Mesendoderm (in vitro differentiated cells): ENCODE measurements at regions not wholly inside any gene's neighbourhood (a gene's known extent, or its start where the extent isn't known, plus 50 kb on each side); places are given as distances from the start of the nearest gene placed in this dataset.

ENCODE experiments used
- DNase-seq: peaks from one replicate; pipeline ENCODE4 v3.0.0; 2013
- H2AK5ac ChIP-seq: 2 replicates; pipeline ENCODE4 v1.6.1; 2013; ENCODE audit warnings: low read length, inconsistent platforms
- H2BK120ac ChIP-seq: 2 replicates; pipeline ENCODE4 v1.6.1; 2013; ENCODE audit warnings: low read depth, mild to moderate bottlenecking, low read length, moderate library complexity, mixed read lengths
- H2BK15ac ChIP-seq: replicated peaks from 2 replicates; pipeline ENCODE4 v1.6.1; 2013; ENCODE audit warnings: low read depth, mild to moderate bottlenecking, moderate library complexity
- H2BK5ac ChIP-seq: 2 replicates; pipeline ENCODE4 v1.6.1; 2013; ENCODE audit warnings: low read length, inconsistent platforms
- H3K18ac ChIP-seq: 2 replicates; pipeline ENCODE4 v1.6.1; 2013; ENCODE audit warnings: mild to moderate bottlenecking, low read length, mixed read lengths
- H3K23ac ChIP-seq: one replicate; pipeline ENCODE4 v1.6.1; 2013; ENCODE audit warnings: low read length
- H3K27ac ChIP-seq: 2 replicates; pipeline ENCODE4 v1.5.1; 2013; ENCODE audit warnings: low read depth, mild to moderate bottlenecking, inconsistent platforms, low read length, moderate library complexity
- H3K27me3 ChIP-seq: 2 replicates; pipeline ENCODE4 v1.6.1; 2013; ENCODE audit warnings: low read length, control low read depth, mild to moderate bottlenecking, inconsistent platforms; ENCODE audit not compliant: insufficient read depth, poor library complexity
- H3K36me3 ChIP-seq: 2 replicates; pipeline ENCODE4 v1.6.1; 2013; ENCODE audit warnings: low read length, inconsistent platforms; ENCODE audit not compliant: control insufficient read depth, insufficient read depth
- H3K4ac ChIP-seq: one replicate; pipeline ENCODE4 v1.6.1; 2013; ENCODE audit warnings: low read depth, mild to moderate bottlenecking, low read length, moderate library complexity
- H3K4me1 ChIP-seq: 2 replicates; pipeline ENCODE4 v1.6.1; 2013; ENCODE audit warnings: low read depth, low read length, inconsistent platforms; ENCODE audit not compliant: control insufficient read depth
- H3K4me2 ChIP-seq: 2 replicates; pipeline ENCODE4 v1.6.1; 2013; ENCODE audit warnings: low read length
- H3K4me3 ChIP-seq: 2 replicates; pipeline ENCODE4 v1.5.1; 2013; ENCODE audit warnings: mild to moderate bottlenecking, low read length
- H3K56ac ChIP-seq: one replicate; pipeline ENCODE4 v1.6.1; 2013; ENCODE audit warnings: low read length
- H3K79me1 ChIP-seq: 2 replicates; pipeline ENCODE4 v1.6.1; 2013; ENCODE audit warnings: low read length, inconsistent platforms
- H3K79me2 ChIP-seq: 2 replicates; pipeline ENCODE4 v1.6.1; 2013; ENCODE audit warnings: mild to moderate bottlenecking, low read length; ENCODE audit not compliant: control insufficient read depth, insufficient read depth
- H3K9ac ChIP-seq: 2 replicates; pipeline ENCODE4 v1.6.1; 2013; ENCODE audit warnings: low read length, inconsistent platforms
- H4K5ac ChIP-seq: one replicate; pipeline ENCODE4 v1.6.1; 2013; ENCODE audit warnings: low read length
- H4K8ac ChIP-seq: one replicate; pipeline ENCODE4 v1.6.1; 2013; ENCODE audit warnings: low read depth, mild to moderate bottlenecking, control low read depth, low read length, moderate library complexity
- WGBS: extraction: QIAGEN DNeasy Blood & Tissue Kit; methylation state at CpG from one replicate; pipeline ENCODE4 v1.1.7; 2013; ENCODE audit warnings: low lambda C conversion rate, missing lambda C conversion rate; ENCODE audit not compliant: insufficient coverage; ENCODE audit errors: extremely low coverage; 5-methylcytosine and 5-hydroxymethylcytosine counted together

GRCh38 chr20:40427026-40427425 lies 262.0 kb downstream of the MAFB start:
- Histone ChIP-seq H4K5ac (no peak overlapping the region), H3K4me1 (no peaks in the 10 kb centered on the region), H3K36me3 (no peaks in the 10 kb centered on the region), H3K23ac (no peak overlapping the region), H3K18ac (no peak overlapping the region), H2BK5ac (no peak overlapping the region), H2BK15ac (no peak overlapping the region), H3K4ac (no peak overlapping the region), H2BK120ac (no peak overlapping the region), H3K9ac (no peak overlapping the region), H3K4me3 (no peak overlapping the region), H3K27ac (no peak overlapping the region), H3K27me3 (no peaks in the 10 kb centered on the region), H4K8ac (no peak overlapping the region), H3K4me2 (no peak overlapping the region), H3K56ac (no peak overlapping the region), H3K79me1 (no peaks in the 10 kb centered on the region), H2AK5ac (no peak overlapping the region), H3K79me2 (no peaks in the 10 kb centered on the region)
- DNase-seq: no peak
- no CpG with 5 or more reads among the region's 4 CpGs for WGBS

GRCh38 chr20:40424695-40425094 lies 264.3 kb downstream of the MAFB start:
- H3K36me3 ChIP-seq: no peaks in the 10 kb centered on the region
- H2BK15ac ChIP-seq: no peak overlapping the region
- no peak overlapping the region for H3K23ac ChIP-seq
- H3K56ac ChIP-seq: no peak overlapping the region
- H3K79me1 ChIP-seq: no peaks in the 10 kb centered on the region
- H4K8ac ChIP-seq: no peak overlapping the region
- no peak overlapping the region for H2BK5ac ChIP-seq
- no peak overlapping the region for H3K4me3 ChIP-seq
- no peak for DNase-seq
- H3K9ac ChIP-seq: no peak overlapping the region
- H3K4me1 ChIP-seq: no peaks in the 10 kb centered on the region
- WGBS: 100% methylated on average over 1 of the region's 1 CpG
- no peak overlapping the region for H3K18ac ChIP-seq
- H3K27ac ChIP-seq: no peak overlapping the region
- H4K5ac ChIP-seq: no peak overlapping the region
- no peaks in the 10 kb centered on the region for H3K79me2 ChIP-seq
- H3K4ac ChIP-seq: no peak overlapping the region
- H3K27me3 ChIP-seq: no peaks in the 10 kb centered on the region
- H2AK5ac ChIP-seq: no peak overlapping the region
- H3K4me2 ChIP-seq: no peak overlapping the region
- no peak overlapping the region for H2BK120ac ChIP-seq

- Histone ChIP-seq H3K4me3 (no peak overlapping the region), H2BK120ac (no peak overlapping the region), H2BK5ac (no peak overlapping the region), H3K18ac (no peak overlapping the region), H3K27me3 (no peaks in the 10 kb centered on the region), H3K79me1 (no peaks in the 10 kb centered on the region), H4K5ac (no peak overlapping the region), H3K36me3 (no peaks in the 10 kb centered on the region), H3K4me1 (no peaks in the 10 kb centered on the region), H3K23ac (no peak overlapping the region), H2BK15ac (no peak overlapping the region), H4K8ac (no peak overlapping the region), H3K9ac (no peak overlapping the region), H3K4me2 (no peak overlapping the region), H3K56ac (no peak overlapping the region), H2AK5ac (no peak overlapping the region), H3K27ac (no peak overlapping the region), H3K4ac (no peak overlapping the region), H3K79me2 (no peaks in the 10 kb centered on the region)
- DNase-seq: no peak
These were observed 266.4 kb downstream of the MAFB start for GRCh38 chr20:40422656-40423055.

- Histone ChIP-seq H2BK15ac (no peak overlapping the region), H3K27me3 (no peaks in the 10 kb centered on the region), H3K36me3 (no peaks in the 10 kb centered on the region), H3K4me2 (no peak overlapping the region), H4K5ac (no peak overlapping the region), H2BK5ac (no peak overlapping the region), H3K79me1 (no peaks in the 10 kb centered on the region), H3K27ac (no peak overlapping the region), H4K8ac (no peak overlapping the region), H3K79me2 (no peaks in the 10 kb centered on the region), H3K4ac (no peak overlapping the region), H2AK5ac (no peak overlapping the region), H3K4me3 (no peak overlapping the region), H3K9ac (no peak overlapping the region), H3K18ac (no peak overlapping the region), H3K4me1 (no peaks in the 10 kb centered on the region), H2BK120ac (no peak overlapping the region), H3K56ac (no peak overlapping the region), H3K23ac (no peak overlapping the region)
- DNase-seq: no peak
- WGBS: no CpG with 5 or more reads among the region's 1 CpG
These were observed 272.8 kb downstream of the MAFB start for GRCh38 chr20:40416274-40416673.

GRCh38 chr20:40414843-40415615 lies 274.0 kb downstream of the MAFB start:
- H2BK5ac ChIP-seq: no peak overlapping the region

DNA sequence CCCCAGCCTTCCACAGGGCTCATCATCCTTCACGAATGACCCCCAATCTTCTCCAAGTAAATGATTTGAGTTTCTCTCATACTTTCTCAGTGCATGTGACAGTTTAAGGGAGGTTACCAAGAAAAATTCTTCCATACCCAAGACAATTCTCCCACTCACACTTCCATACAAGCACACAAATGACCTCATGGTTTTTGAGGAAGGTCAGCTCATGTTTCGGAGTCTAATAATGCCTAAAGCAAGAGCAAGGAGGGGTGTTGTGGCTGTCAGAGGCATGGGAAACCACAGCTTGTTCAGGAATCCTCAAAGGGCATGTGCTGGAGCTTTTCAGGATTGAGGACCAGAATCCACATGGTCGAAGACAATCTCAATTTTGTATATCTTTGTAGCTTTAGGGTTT lies 279.0 kb downstream of the MAFB start:
- no peaks in the 10 kb centered on the region for H3K79me1 ChIP-seq
- no CpG with 5 or more reads among the region's 3 CpGs for WGBS
- no peak overlapping the region for H2BK120ac ChIP-seq
- no peak overlapping the region for H4K8ac ChIP-seq
- no peak overlapping the region for H3K23ac ChIP-seq
- H3K18ac ChIP-seq: no peak overlapping the region
- H3K4me3 ChIP-seq: no peak overlapping the region
- H3K4me1 ChIP-seq: no peaks in the 10 kb centered on the region
- H2BK5ac ChIP-seq: no peak overlapping the region
- no peaks in the 10 kb centered on the region for H3K27me3 ChIP-seq
- no peak for DNase-seq
- H3K79me2 ChIP-seq: no peaks in the 10 kb centered on the region
- H3K27ac ChIP-seq: no peak overlapping the region
- H2AK5ac ChIP-seq: no peak overlapping the region
- no peaks in the 10 kb centered on the region for H3K36me3 ChIP-seq
- H3K4ac ChIP-seq: no peak overlapping the region
- H3K9ac ChIP-seq: no peak overlapping the region
- H4K5ac ChIP-seq: no peak overlapping the region
- no peak overlapping the region for H3K4me2 ChIP-seq
- no peak overlapping the region for H2BK15ac ChIP-seq
- H3K56ac ChIP-seq: no peak overlapping the region

More at GRCh38 chr20:40414843-40415615, 274.0 kb downstream of the MAFB start:
- no peak overlapping the region for H2AK5ac ChIP-seq
- no peak overlapping the region for H3K4ac ChIP-seq
- no peaks in the 10 kb centered on the region for H3K36me3 ChIP-seq
- no peak overlapping the region for H3K27ac ChIP-seq
- H4K8ac ChIP-seq: no peak overlapping the region
- H3K4me3 ChIP-seq: no peak overlapping the region
- no peak overlapping the region for H3K23ac ChIP-seq
- H3K18ac ChIP-seq: no peak overlapping the region
- H3K4me1 ChIP-seq: no peaks in the 10 kb centered on the region
- no peaks in the 10 kb centered on the region for H3K79me2 ChIP-seq
- no peak overlapping the region for H2BK120ac ChIP-seq
- no peaks in the 10 kb centered on the region for H3K79me1 ChIP-seq
- no peaks in the 10 kb centered on the region for H3K27me3 ChIP-seq
- H2BK15ac ChIP-seq: no peak overlapping the region
- WGBS: no CpG with 5 or more reads among the region's 5 CpGs
- no peak overlapping the region for H3K4me2 ChIP-seq
- no peak for DNase-seq
- no peak overlapping the region for H3K9ac ChIP-seq
- no peak overlapping the region for H3K56ac ChIP-seq
- no peak overlapping the region for H4K5ac ChIP-seq
